ENCODE measurements at regions not wholly inside any gene's neighbourhood (a gene's known extent, or its start where the extent isn't known, plus 50 kb on each side); places are given as distances from the start of the nearest gene placed in this dataset.

DNA sequence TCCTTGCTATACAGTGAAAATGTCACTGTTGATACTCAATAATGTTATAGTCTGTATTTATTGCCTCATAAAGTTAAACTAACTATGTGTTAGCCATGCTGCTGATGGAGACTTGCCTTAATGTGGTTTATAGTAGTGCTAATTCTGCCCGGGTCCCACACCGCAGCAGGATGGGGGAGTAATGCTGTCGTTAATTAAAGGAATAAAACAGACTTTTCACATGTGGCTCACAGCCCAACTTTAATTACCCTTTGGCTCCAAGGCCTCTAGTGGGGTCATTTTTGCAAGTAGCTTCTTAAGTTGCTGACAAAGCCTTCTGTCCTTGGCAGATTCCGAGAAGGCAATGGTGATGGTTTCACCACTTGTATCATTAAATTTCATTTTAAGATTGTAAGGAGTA is 634.3 kb downstream of the TBC1D32 start:
- H3K4me3 ChIP-seq (ENCODE audit: severe bottlenecking) = no peak overlapping the region
- H3K4me1 ChIP-seq (ENCODE audit: insufficient read depth, poor library complexity, severe bottlenecking) = no peaks in the 10 kb centered on the region
- TF ChIP-seq, protein P1, sequence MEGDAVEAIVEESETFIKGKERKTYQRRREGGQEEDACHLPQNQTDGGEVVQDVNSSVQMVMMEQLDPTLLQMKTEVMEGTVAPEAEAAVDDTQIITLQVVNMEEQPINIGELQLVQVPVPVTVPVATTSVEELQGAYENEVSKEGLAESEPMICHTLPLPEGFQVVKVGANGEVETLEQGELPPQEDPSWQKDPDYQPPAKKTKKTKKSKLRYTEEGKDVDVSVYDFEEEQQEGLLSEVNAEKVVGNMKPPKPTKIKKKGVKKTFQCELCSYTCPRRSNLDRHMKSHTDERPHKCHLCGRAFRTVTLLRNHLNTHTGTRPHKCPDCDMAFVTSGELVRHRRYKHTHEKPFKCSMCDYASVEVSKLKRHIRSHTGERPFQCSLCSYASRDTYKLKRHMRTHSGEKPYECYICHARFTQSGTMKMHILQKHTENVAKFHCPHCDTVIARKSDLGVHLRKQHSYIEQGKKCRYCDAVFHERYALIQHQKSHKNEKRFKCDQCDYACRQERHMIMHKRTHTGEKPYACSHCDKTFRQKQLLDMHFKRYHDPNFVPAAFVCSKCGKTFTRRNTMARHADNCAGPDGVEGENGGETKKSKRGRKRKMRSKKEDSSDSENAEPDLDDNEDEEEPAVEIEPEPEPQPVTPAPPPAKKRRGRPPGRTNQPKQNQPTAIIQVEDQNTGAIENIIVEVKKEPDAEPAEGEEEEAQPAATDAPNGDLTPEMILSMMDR (IDR thresholded peaks at IDR 0.05; ENCODE audit: poor library complexity, severe bottlenecking) = no peak
- no peak overlapping the region for H3K27ac ChIP-seq (ENCODE audit: poor library complexity, severe bottlenecking)
- DNase-seq (ENCODE audit: low spot score) = no peak
- H3K9me3 ChIP-seq (ENCODE audit: severe bottlenecking) = no peaks in the 10 kb centered on the region
- ATAC-seq (ENCODE audit: low read depth) = no peak
- no peaks in the 10 kb centered on the region for H3K36me3 ChIP-seq (ENCODE audit: low read depth)
- H3K27me3 ChIP-seq (ENCODE audit: insufficient read depth, poor library complexity, severe bottlenecking) = no peaks in the 10 kb centered on the region

DNA sequence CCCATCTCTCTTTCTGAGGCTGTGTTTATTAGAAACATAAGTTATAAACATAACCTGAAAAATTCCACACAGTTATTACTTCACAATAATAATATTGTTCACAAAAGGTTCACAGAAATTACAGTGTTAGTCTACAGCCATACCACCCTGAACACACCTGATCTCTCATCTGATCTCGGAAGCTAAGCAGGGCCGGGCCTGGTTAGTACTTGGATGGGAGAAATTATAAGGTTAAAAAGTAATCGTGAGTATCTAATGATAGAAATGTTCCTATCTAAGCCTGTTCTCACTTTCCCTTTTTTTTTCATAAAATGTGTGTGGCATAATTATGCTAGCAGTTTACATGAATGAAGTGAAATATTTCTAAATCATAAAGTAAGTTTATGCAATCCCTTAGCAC is 647.8 kb downstream of the TBC1D32 start:
- Histone ChIP-seq H3K27me3 (ENCODE audit: insufficient read depth, poor library complexity, severe bottlenecking) (no peaks in the 10 kb centered on the region), H3K36me3 (ENCODE audit: low read depth) (no peaks in the 10 kb centered on the region), H3K27ac (ENCODE audit: poor library complexity, severe bottlenecking) (no peak overlapping the region), H3K4me3 (ENCODE audit: severe bottlenecking) (no peak overlapping the region), H3K9me3 (ENCODE audit: severe bottlenecking) (no peaks in the 10 kb centered on the region), H3K4me1 (ENCODE audit: insufficient read depth, poor library complexity, severe bottlenecking) (no peaks in the 10 kb centered on the region)
- TF ChIP-seq, protein P1 (IDR thresholded peaks at IDR 0.05; ENCODE audit: poor library complexity, severe bottlenecking) = no peak
- DNase-seq (ENCODE audit: low spot score) = no peak
- no peak for ATAC-seq (ENCODE audit: low read depth)

DNA sequence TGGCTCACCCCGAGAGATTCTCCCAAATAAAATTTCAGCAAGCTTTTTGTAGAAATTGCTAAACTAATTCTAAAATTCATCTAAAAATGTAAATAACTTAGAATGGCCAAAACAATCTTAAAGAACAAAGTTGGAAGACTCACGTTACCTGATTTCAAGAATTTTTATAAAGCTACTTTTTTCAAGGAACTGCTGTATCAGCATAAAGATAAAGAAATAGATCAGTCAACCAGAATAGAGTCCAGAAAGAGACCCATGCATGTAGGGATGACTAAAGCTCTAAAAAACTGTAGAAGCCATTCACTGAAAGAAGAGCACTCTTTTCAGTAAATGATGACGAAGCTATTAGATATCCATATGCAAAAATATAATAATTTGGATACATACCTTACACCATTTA is 652.1 kb downstream of the TBC1D32 start:
- Histone ChIP-seq H3K27ac (ENCODE audit: poor library complexity, severe bottlenecking) (no peak overlapping the region), H3K4me3 (ENCODE audit: severe bottlenecking) (no peak overlapping the region), H3K36me3 (ENCODE audit: low read depth) (no peaks in the 10 kb centered on the region), H3K27me3 (ENCODE audit: insufficient read depth, poor library complexity, severe bottlenecking) (no peaks in the 10 kb centered on the region), H3K4me1 (ENCODE audit: insufficient read depth, poor library complexity, severe bottlenecking) (no peaks in the 10 kb centered on the region), H3K9me3 (ENCODE audit: severe bottlenecking) (no peaks in the 10 kb centered on the region)
- DNase-seq (ENCODE audit: low spot score) (no peak), ATAC-seq (ENCODE audit: low read depth) (no peak)
- TF ChIP-seq, protein P1 (IDR thresholded peaks at IDR 0.05; ENCODE audit: poor library complexity, severe bottlenecking) = no peak

DNA sequence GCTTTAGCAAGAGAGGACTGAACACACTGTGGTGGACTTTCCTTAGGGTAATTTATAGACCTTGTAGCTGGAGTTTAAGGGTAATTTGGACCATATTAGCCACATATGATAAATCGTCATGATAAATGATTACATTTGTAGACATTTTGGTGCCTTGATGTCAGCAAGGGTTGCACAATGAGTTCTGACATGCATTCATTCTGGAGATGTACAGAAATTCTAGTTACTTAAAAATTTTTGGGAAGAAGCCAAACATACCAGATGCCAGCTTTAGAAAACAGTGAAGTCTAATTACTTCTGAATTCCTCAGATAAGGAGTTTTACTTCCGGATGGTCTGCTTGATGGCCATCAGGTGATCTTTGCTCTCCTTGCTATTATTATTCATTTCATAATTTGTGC is 653.1 kb downstream of the TBC1D32 start:
- no peak for ATAC-seq (ENCODE audit: low read depth)
- TF ChIP-seq, protein P1 (IDR thresholded peaks at IDR 0.05; ENCODE audit: poor library complexity, severe bottlenecking) = no peak
- H3K9me3 ChIP-seq (ENCODE audit: severe bottlenecking) = no peaks in the 10 kb centered on the region
- no peak overlapping the region for H3K27ac ChIP-seq (ENCODE audit: poor library complexity, severe bottlenecking)
- no peak for DNase-seq (ENCODE audit: low spot score)
- no peaks in the 10 kb centered on the region for H3K4me1 ChIP-seq (ENCODE audit: insufficient read depth, poor library complexity, severe bottlenecking)
- no peaks in the 10 kb centered on the region for H3K36me3 ChIP-seq (ENCODE audit: low read depth)
- H3K27me3 ChIP-seq (ENCODE audit: insufficient read depth, poor library complexity, severe bottlenecking) = no peaks in the 10 kb centered on the region
- no peak overlapping the region for H3K4me3 ChIP-seq (ENCODE audit: severe bottlenecking)

DNA sequence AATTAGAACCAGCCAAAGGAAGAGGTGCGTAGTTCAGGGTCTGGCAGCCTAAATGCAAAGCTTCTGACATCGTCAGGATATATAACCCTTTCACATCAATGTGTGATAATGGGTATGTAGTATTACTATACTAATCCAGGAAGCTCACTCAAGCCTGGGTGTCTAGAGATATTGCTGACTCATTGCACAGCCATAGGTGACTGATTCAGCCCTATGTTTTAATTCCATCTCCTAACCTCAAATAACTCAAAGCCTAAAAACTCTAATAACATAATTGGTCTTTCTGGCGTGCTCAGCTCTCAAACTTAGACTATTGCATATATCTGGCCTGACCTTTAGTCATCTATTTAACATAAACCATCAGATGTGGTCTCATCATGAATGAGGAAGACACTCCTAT is 658.4 kb downstream of the TBC1D32 start:
- no peaks in the 10 kb centered on the region for H3K36me3 ChIP-seq (ENCODE audit: low read depth)
- DNase-seq (ENCODE audit: low spot score) (no peak), ATAC-seq (ENCODE audit: low read depth) (peak; percentile 52; the same call in 2 of the 3 replicates)
- H3K4me3 ChIP-seq (ENCODE audit: severe bottlenecking) = no peak overlapping the region
- no peaks in the 10 kb centered on the region for H3K9me3 ChIP-seq (ENCODE audit: severe bottlenecking)
- H3K4me1 ChIP-seq (ENCODE audit: insufficient read depth, poor library complexity, severe bottlenecking) = no peaks in the 10 kb centered on the region
- H3K27me3 ChIP-seq (ENCODE audit: insufficient read depth, poor library complexity, severe bottlenecking) = no peaks in the 10 kb centered on the region
- H3K27ac ChIP-seq (ENCODE audit: poor library complexity, severe bottlenecking) = no peak overlapping the region
- TF ChIP-seq, protein P1 (IDR thresholded peaks at IDR 0.05; ENCODE audit: poor library complexity, severe bottlenecking) = no peak
